HepG2 (cell line): ENCODE measurements at regions not wholly inside any gene's neighbourhood (a gene's known extent, or its start where the extent isn't known, plus 50 kb on each side); places are given as distances from the start of the nearest gene placed in this dataset.

Source experiments
- ATAC-seq: fragments of 200-7000 bp; cut with Tn5 transposase; 3 replicates; pipeline ENCODE4 v1.9.1; 2020; ENCODE audit warnings: mild to moderate bottlenecking, moderate library complexity
- BruUV-seq: library from RNA; stranded (reverse); fragments of 400-500 nt; replicated peaks from 2 replicates; lab custom pipeline; 2021; lab: Mats Ljungman, UMichigan
- CTCF ChIA-PET: fragments of 300-600 bp; formaldehyde crosslinking; extraction: SDS; loops from one replicate; lab custom pipeline; 2021; ENCODE audit warnings: low total read pairs, inconsistent platforms, low intra/inter-chr PET ratio; lab: Yijun Ruan, JAX
- POLR2A ChIA-PET: fragments of 350-600 bp; sonication (Branson Sonifier 250); formaldehyde crosslinking; loops from one replicate; lab custom pipeline; 2020; ENCODE audit warnings: antibody characterized with exemption, inconsistent platforms; lab: Yijun Ruan, JAX
- DNase-seq: peaks from one replicate; pipeline ENCODE4 v3.0.0-alpha.2; 2015; ENCODE audit warnings: low spot score
- FAIRE-seq: peaks from 3 replicates; lab custom pipeline; 2011; peaks lifted over from hg19 to GRCh38; lab: Jason Lieb, UNC
- H2AFZ ChIP-seq: one replicate; pipeline ENCODE4 v1.6.1; 2011; ENCODE audit warnings: low read length, inconsistent platforms
- H3K27ac ChIP-seq: fragments of 300-600 bp; 3 replicates; pipeline ENCODE4 v1.8.0; 2011; ENCODE audit warnings: mixed run types, mild to moderate bottlenecking, mixed read lengths, low read length, inconsistent platforms; ENCODE audit not compliant: insufficient read depth; ENCODE audit errors: extremely low read length
- H3K27me3 ChIP-seq, 2 experiments: fragments of 200-600 bp in 1 of 2; 2 replicates in 1 of 2; 3 replicates in 1 of 2; pipeline versions ENCODE4 v1.6.0 to v1.8.0; 2011; ENCODE audit warnings: low read length in 2 of 2, mild to moderate bottlenecking in 2 of 2, moderate library complexity in 2 of 2, inconsistent platforms in 1 of 2; ENCODE audit not compliant: insufficient read depth in 2 of 2, control insufficient read depth in 1 of 2
- H3K36me3 ChIP-seq, 2 experiments: fragments of 200-600 bp in 1 of 2; replicated peaks in 1 of 2; 2 replicates in 1 of 2; 3 replicates in 1 of 2; pipeline versions ENCODE4 v1.5.1 to v1.8.0; 2011; ENCODE audit warnings: low read length in 2 of 2, inconsistent platforms in 1 of 2; ENCODE audit not compliant: insufficient read depth in 2 of 2, control insufficient read depth in 1 of 2
- H3K4me1 ChIP-seq: 2 replicates; pipeline ENCODE4 v1.5.1; 2012; ENCODE audit warnings: low read length, inconsistent platforms; ENCODE audit not compliant: insufficient read depth
- H3K4me2 ChIP-seq: 2 replicates; pipeline ENCODE4 v1.6.0; 2011; ENCODE audit warnings: low read depth, low read length, inconsistent platforms
- H3K4me3 ChIP-seq, 3 experiments: fragments of 200-600 bp in 1 of 3; sonication (generic), shearing (Covaris generic) in 1 of 3; replicated peaks in 1 of 3; 2 replicates each; pipeline ENCODE4 v1.5.1; 2011 to 2016; ENCODE audit warnings: low read length in 3 of 3, inconsistent platforms in 2 of 3, low read depth in 2 of 3, mild to moderate bottlenecking in 2 of 3, control low read depth in 1 of 3, mixed read lengths in 1 of 3; ENCODE audit not compliant: insufficient read depth in 1 of 3
- H3K79me2 ChIP-seq: one replicate; pipeline ENCODE4 v1.6.1; 2011; ENCODE audit warnings: low read length, inconsistent platforms; ENCODE audit not compliant: insufficient read depth
- H3K9ac ChIP-seq: 2 replicates; pipeline ENCODE4 v1.6.0; 2011; ENCODE audit warnings: mild to moderate bottlenecking, low read depth, low read length, inconsistent platforms; ENCODE audit not compliant: insufficient read depth
- H3K9me3 ChIP-seq: 2 replicates; pipeline ENCODE4 v1.5.1; 2012; ENCODE audit warnings: mild to moderate bottlenecking, low read length
- H4K20me1 ChIP-seq: 2 replicates; pipeline ENCODE4 v1.6.0; 2011; ENCODE audit warnings: inconsistent platforms, mild to moderate bottlenecking, low read length, moderate library complexity; ENCODE audit not compliant: insufficient read depth
- HOXA9 ChIP-seq: sonication (generic); formaldehyde crosslinking; IDR thresholded peaks from 2 replicates; pipeline ENCODE4 v1.8.1; 2022; ENCODE audit warnings: missing genetic modification reagents, mild to moderate bottlenecking, moderate library complexity, borderline replicate concordance
- MAFF ChIP-seq: IDR thresholded peaks from 2 replicates; pipeline ENCODE4 v1.6.1; 2011; ENCODE audit warnings: low read depth, low read length, improper control_type of control experiment
- RBAK ChIP-seq: sonication (generic); formaldehyde crosslinking; IDR thresholded peaks from 2 replicates; pipeline ENCODE4 v1.5.1; 2020; ENCODE audit warnings: mild to moderate bottlenecking, missing genetic modification reagents
- ZNF138 ChIP-seq: sonication (generic); formaldehyde crosslinking; IDR thresholded peaks from 2 replicates; pipeline ENCODE4 v1.5.0; 2020; ENCODE audit warnings: mild to moderate bottlenecking, low read depth, missing genetic modification reagents
- ZNF329 ChIP-seq: sonication (generic); formaldehyde crosslinking; IDR thresholded peaks from 2 replicates; pipeline ENCODE4 v1.9.0; 2021; ENCODE audit warnings: low read depth, mild to moderate bottlenecking, missing genetic modification reagents
- ZNF503 ChIP-seq: sonication (generic); formaldehyde crosslinking; IDR thresholded peaks from 2 replicates; pipeline ENCODE4 v1.4.0; 2020; ENCODE audit warnings: missing genetic modification reagents
- ZNF687 ChIP-seq: sonication (generic); formaldehyde crosslinking; IDR thresholded peaks from 2 replicates; pipeline ENCODE4 v1.5.1; 2020; ENCODE audit warnings: mild to moderate bottlenecking, missing genetic modification reagents, moderate library complexity
- ZNF704 ChIP-seq: sonication (generic); formaldehyde crosslinking; IDR thresholded peaks from 2 replicates; pipeline ENCODE4 v1.8.1; 2023; ENCODE audit warnings: mild to moderate bottlenecking, inconsistent platforms, moderate library complexity, missing genetic modification reagents, borderline replicate concordance
- in situ Hi-C: cut with HindIII; loops from 2 replicates; pipeline ENCODE4 v1.10.0; 2017; ENCODE audit warnings: low pct_unique_long_range_greater_than_20kb; ENCODE audit not compliant: extremely low pct_ligation_motif_present
- intact Hi-C: fragments of 100-400 bp; cut with micrococcal nuclease; formaldehyde crosslinking; loops from one replicate; pipeline ENCODE4 v1.10.0; 2022; ENCODE audit not compliant: unreplicated experiment
- TF ChIP-seq, protein P1 (sequence below): IDR thresholded peaks from 2 replicates; pipeline ENCODE4 v1.6.1; 2016
- TF ChIP-seq, protein P2 (sequence below): sonication (generic); formaldehyde crosslinking; IDR thresholded peaks from 2 replicates; pipeline ENCODE4 v1.5.1; 2020; ENCODE audit warnings: missing genetic modification reagents, mild to moderate bottlenecking, borderline replicate concordance

DNA sequence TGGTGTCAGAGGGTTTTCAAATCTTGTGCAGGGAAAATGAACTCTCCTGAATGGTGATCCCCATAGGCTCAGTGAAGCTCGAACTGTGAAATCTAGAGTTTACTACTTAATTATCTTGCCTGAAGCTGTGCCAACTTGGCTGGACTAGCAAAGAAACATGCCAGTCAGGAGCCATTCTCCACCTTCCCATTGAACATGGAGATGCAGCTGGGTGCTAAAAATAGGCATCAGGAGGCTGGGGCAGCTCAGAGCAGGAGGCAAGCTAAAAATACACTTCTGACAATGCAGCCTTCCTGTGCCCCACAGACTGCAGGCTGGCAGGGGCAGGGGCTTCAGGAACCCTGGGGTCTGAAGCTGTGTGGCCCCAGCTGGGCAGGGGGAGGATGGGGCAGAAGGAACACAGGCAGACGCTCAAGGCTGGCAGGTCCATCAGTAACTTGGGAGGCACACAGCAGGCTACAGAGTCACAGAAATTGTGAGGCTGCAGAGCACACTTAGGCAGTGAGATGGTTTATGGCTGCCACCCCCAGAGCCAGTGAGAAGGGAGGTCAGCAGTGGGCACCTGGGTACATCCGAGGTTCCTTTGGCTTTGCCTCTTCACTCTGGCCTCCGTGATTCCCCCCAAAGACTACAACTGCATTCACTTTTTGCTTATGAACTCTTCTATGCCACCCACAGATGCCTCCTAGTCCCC is 155.4 kb upstream of the KCND3 start (continued):
- TF ChIP-seq ZNF503 (CRISPR knock-in tag), result no peak
- TF ChIP-seq, all 625 proteins: peak for 0

GRCh38 chr1:112146201-112146715 is 156.8 kb upstream of the KCND3 start:
- intact Hi-C loops, result no loop called here
- CTCF ChIA-PET, result no interaction called here
- no peak for TF ChIP-seq ZNF704 (CRISPR knock-in tag)
- TF ChIP-seq HOXA9 (CRISPR knock-in tag), result no peak
- no peak for TF ChIP-seq ZNF329 (CRISPR knock-in tag)
- TF ChIP-seq, protein P1, sequence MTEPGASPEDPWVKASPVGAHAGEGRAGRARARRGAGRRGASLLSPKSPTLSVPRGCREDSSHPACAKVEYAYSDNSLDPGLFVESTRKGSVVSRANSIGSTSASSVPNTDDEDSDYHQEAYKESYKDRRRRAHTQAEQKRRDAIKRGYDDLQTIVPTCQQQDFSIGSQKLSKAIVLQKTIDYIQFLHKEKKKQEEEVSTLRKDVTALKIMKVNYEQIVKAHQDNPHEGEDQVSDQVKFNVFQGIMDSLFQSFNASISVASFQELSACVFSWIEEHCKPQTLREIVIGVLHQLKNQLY (CRISPR knock-in tag), result no peak
- no peak for TF ChIP-seq ZNF138 (CRISPR knock-in tag)
- no peak for TF ChIP-seq MAFF
- no peak for TF ChIP-seq ZNF687 (CRISPR knock-in tag)
- TF ChIP-seq, protein P2, sequence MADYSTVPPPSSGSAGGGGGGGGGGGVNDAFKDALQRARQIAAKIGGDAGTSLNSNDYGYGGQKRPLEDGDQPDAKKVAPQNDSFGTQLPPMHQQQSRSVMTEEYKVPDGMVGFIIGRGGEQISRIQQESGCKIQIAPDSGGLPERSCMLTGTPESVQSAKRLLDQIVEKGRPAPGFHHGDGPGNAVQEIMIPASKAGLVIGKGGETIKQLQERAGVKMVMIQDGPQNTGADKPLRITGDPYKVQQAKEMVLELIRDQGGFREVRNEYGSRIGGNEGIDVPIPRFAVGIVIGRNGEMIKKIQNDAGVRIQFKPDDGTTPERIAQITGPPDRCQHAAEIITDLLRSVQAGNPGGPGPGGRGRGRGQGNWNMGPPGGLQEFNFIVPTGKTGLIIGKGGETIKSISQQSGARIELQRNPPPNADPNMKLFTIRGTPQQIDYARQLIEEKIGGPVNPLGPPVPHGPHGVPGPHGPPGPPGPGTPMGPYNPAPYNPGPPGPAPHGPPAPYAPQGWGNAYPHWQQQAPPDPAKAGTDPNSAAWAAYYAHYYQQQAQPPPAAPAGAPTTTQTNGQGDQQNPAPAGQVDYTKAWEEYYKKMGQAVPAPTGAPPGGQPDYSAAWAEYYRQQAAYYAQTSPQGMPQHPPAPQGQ (CRISPR knock-in tag), result no peak
- TF ChIP-seq RBAK, result no peak

More at GRCh38 chr1:112146201-112146715, 156.8 kb upstream of the KCND3 start:
- Histone ChIP-seq H3K79me2 (no peaks in the 10 kb centered on the region), H4K20me1 (no peaks in the 10 kb centered on the region), H2AFZ (no peak overlapping the region), H3K9me3 (no peaks in the 10 kb centered on the region), H3K27me3 (peaks cover 0 to 3% of the 10 kb centered on the region in 2 experiments; a peak in 1 of 5 replicates), H3K27ac (no peak overlapping the region), H3K36me3 (no peaks in the 10 kb centered on the region), H3K4me1 (no peaks in the 10 kb centered on the region), H3K4me2 (no peak overlapping the region), H3K9ac (no peak overlapping the region), H3K4me3 (no peak overlapping the region)
- no TSS peak for BruUV-seq
- DNase-seq (no peak), ATAC-seq (no peak), FAIRE-seq (no peak)
- in situ Hi-C loops, result no loop called here
- POLR2A ChIA-PET, result no interaction called here
